HG02884 (cell line): ENCODE measurements at regions not wholly inside any gene's neighbourhood (a gene's known extent, or its start where the extent isn't known, plus 50 kb on each side); places are given as distances from the start of the nearest gene placed in this dataset.
"Not testable (repeated sequence)": the region's sequence is repeated elsewhere in the genome, so short reads cannot be mapped to it uniquely, and the experiment has no call there.

Experiments
- ATAC-seq: cut with Tn5 transposase; IDR thresholded peaks from one replicate; pipeline ENCODE4 v1.9.1; 2021; ENCODE audit warnings: mild to moderate bottlenecking, moderate library complexity; ENCODE audit not compliant: unreplicated experiment

DNA sequence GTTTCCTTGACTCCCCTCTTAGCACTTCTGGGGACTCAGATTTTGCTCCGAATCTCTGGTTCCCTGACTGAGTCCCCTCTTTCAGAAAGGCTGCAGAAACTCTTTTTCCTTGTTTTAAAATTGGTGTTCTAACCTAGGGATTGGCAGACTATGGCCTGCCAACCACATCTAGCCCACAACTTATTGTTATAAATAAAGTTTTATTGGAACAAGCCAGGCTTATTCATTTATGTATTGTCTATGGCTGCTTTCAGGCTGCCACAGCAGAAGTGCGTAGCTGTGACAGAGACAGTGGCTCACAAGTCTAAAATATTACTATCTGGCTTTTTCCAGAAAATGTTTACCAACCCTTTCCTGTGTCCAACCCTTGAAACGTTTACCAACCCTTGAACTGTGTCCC, 81.7 kb downstream of the IER5 start:
- no peak for ATAC-seq

DNA sequence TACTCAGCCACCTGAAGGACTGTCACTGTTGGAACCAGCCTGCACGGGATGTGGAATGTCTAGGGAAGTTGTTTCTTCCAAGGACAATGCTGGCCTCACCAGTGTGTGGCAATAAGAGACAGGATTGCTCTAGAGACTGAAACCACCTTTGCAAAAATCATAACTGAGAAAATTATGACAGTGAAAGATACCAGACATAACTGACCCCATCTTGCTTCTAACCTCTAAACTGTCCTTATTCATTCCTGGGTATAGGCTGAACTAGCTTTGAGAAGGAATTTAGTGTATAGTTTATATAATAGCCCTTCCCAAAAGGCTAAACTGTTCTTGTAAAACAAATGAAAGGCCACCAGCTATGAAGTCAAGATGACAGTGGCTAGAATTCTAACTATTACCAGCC, 83.6 kb downstream of the IER5 start:
- ATAC-seq = no peak

DNA sequence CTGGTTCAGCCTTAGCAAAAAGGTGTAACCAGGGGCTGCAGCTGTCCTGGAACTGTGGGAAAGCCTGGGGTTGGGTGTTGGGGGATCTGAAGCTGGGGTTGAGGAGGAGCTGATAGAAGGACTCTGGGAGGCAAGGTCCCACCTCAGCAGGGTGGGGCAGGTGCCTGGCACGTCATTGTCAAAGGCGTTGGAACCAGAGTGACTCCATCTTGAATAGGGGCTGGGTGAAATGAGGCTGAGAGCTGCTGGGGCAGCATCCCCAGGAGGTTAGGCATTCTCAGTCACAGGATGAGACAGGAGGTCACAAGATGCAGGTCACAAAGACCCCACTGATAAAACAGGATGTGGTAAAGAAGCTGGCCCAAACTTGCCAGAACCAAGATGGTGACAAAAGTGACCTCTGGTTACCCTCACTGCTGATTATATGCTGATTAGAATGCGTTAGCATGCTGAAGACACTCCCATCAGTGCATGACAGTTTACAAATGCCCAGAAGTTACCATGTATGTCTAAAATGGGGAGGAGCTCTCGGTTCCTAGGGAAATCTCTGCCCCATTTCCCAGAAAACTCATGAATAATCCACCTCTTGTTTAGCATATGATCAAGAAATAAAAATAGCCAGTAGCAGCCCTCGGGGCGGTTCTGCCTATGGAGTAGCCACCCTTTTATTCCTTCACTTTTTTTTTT, 85.4 kb downstream of the IER5 start:
- ATAC-seq = no peak

DNA sequence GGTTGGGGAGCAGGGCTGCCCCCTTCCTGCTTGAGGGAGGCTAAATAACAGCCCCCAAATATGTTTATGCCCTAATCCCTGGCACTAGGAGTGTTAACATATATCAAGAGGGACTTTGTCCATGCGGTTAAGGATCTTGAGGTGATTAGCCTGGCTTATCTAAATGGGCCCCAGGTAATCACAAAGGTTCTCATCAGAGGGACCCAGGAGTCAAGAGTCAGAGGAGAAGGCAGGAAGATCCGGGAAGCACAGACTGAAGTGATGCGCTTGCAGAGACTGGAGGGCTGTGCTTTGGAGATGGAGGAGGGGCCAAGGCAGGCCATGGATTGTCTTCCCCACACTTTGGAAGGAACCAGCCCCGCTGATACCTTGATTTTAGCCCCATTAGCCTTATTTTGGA, 86.4 kb downstream of the IER5 start:
- ATAC-seq = no peak

DNA sequence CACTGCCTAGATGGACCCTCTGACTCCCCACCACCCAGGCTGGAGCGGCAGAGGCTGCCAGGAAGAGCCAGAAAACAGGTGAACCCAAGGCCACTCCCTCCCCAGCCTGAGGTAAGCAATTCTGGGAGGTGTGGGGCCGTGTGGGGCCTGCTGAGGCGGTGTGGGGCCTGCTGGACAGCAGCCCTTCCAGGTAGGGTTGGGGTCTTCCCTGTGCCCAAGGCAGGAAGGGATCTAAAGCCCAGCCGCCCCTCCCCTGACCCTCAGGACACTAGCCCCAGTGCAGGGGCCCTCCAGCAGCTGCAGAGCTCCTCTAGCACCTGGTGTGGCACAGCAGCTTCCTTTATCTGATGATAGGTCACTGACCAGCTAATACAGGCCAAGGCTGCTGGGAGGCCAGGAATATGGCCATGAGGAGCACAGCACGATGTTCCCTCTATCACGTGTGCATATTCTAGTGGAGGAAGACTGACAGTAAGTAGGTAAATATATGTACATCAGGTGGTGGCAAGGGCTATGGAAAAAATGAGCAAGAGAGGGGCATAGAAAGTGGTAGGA, 86.9 kb downstream of the IER5 start:
- no peak for ATAC-seq

DNA sequence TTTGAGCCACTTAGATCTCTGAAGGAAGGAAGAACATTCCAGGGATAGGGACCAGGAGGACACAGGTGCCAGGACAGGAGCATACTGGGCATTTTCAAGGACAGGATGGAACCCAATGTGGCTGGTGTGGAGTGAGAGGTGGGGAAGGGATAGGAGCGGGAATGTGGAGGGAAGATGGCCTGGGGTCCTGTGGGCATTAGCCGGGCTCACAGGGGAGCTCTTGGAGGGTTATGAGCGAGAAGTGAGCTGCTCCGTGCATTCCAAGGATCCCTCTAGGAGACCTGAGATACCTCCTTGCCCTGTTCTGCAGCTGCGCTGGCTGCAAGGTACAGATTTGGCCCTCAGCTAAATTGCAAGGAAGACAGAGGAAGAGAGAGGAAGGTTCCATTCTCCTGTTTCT, 87.5 kb downstream of the IER5 start:
- ATAC-seq = no peak

DNA sequence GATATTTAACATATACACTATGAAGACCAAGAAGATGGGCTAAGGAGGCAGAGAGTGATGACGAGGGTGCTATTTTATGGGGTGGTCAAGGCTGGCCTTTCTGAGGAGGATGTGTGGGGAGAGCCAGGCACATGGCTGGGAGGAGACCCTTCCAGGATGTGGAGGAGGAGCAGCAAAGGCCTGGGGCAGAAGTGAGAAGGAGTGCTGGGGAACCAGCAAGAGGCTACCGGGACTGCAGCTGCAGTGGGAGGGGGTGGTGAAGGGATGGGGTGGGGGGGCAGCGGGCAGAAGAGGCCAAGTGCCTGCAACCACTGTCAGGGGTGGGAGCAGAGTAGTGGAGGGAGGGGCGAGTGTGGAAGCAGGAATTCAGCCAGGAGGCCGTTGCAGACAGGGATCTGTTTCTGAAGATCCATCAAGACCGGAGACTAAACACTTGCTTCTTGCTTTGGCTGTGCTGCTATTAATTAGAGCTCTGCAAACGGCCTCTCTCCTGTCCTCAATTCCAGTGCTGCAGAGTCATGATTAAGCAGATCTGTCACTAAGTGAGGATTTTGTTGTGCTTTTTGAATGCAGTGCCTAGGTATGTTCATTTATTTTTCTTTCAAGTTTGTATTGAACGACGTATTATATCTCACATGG, 89.9 kb downstream of the IER5 start:
- ATAC-seq = no peak

DNA sequence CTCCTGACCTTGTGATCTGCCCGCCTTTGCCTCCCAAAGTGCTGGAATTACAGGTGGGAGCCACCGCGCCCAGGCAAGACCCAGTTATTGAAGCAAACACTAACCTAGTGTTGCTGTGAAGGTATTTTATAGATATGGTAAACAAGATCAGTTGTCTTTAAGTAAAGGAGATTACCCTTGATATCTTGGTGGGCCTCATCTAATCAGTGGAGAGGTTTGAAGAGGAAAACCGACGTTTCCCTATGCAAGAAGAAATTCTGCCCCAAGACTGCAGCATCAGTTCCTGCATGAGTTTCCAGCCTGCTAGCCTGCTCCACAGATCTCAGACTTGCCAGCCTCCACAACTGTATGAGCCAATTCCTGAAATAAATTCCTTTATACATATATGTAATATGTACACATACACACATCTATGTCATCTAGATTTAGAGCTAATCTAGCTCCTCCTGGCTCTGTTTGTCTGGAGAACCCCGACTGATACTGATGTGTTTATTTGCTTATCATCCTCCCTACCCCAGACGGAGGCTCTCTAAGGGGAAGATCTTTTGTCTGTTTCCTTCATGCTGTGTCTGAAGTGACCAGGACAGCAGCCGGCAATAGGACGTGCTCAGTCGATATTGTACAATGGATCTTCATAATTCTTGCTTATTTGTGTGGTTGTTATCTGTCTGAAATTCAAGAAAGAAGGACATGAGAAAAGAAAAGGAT, 90.9 kb downstream of the IER5 start:
- ATAC-seq = no peak

DNA sequence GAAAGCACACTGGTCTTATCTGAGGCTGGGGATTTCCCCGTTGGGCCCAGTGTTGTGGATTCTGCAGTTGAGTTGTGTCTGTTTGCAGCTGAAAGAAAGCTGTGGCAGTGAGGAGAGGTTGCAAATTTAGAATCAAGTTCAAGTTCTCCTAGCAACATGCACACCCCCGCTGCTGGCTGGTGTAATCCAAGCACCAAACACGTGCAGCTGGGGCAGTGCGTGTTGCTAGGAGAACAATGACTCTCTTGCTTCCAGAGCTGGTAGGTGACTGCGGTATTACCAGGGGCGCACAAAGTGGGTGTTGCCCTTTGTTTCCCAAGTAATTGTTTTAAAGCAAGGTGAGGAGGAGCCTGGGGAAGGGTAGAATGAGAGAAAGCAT, 91.5 kb downstream of the IER5 start:
- ATAC-seq = no peak

DNA sequence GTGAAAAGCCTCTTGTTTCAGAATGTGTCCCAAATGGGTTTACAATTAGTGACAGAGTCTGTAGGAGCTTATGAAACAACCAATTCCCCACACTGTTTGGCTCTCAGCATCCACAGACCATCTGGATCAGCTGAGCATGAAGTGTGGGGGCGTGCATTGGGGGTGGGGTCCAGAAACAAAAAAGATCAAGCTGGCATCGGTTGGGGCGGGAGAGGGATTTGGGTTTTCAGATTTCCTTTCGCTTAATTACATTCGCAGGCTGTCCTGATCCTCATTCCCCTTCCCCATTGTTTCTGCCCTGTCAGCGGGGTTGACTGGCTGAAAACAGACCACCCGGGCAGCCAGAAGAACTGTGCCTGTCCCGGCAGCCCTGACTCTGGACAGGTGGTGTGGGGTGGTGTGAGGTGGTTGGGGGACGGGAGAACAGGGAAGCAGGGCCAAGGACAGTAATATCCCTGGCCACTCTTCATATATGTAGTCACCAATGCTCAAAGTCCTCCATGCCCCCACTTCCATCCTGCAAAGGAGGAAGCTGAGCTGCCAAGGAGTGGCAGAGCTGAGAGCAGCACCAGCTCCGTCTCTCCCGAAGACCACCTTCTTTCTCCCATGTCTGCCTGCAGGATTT, 92.0 kb downstream of the IER5 start:
- no peak for ATAC-seq

DNA sequence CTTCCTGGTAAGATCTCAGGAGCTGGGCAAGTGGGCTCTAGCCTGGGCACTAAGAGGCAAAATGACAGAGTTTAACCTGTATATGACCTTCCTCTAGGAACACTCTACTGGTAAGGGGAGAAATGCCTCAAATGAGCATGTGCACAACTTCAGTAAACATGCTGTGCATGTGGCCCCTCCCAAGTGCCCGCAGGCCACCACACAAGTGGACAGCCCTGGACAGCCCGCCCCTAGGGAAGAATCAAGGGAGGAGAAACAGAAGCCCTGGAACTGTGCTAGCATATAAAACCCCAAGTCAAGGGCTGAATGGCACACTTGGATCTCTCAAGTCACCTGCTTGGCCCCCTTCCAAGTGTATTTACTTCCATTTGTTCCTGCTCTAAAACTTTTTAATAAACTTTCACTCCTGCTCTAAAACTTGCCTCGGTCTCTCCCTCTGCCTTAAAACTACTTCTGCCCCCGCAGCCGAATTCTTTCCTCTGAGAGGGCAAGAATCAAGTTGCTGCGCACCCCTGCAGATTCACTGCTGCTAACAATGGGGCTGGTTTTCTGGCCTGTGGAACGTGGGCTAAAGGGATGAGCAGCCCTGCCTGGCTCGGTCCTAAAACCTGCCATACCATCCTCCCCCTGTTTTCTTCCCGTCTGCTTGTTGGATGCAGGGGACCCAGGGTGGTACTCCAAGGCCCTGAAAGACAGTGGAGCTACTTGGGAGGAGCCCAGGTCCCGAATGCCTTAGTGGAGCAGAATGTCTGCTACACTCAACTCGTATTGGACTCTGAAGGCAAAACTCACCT, 93.5 kb downstream of the IER5 start:
- ATAC-seq = no peak

DNA sequence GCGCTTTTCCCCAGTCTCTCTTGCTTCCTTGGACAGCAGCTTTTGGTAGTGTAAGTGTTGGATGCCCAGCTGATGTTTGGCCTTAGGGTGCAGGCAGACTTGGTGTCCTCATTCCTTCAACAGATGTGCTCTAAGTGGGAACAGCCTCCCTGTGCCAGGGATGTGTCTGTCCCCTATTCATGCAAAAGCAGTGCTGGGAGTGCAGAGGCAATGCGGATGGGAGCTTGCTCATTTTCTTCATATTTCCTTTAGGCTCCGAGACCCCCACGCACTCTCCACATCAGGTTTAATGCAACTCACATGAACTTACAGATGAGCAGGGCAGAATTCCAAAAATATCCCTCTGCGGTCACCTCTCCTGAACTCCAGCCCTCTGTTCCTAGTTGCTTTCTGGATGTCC, 96.1 kb downstream of the IER5 start:
- no peak for ATAC-seq

DNA sequence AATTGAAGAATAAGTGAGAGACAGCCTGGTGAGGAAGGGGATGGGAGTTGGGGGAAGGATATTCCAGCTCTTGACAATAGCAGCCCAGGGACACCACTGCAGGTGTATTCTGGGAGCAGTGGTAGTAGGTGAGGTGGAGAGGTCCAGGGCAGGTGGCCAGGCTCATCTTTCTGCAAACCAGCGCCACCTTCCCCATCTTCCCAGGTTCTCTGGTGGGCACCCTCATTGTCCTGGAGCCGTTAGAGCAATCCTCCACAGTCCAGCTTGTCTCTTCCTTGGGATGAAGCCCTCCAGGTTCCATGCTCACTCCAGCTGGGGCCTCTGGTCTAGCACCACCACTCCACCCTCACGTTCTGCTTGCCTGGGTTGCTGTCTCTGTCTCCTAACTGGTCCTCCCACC, 97.0 kb downstream of the IER5 start:
- ATAC-seq = no peak

DNA sequence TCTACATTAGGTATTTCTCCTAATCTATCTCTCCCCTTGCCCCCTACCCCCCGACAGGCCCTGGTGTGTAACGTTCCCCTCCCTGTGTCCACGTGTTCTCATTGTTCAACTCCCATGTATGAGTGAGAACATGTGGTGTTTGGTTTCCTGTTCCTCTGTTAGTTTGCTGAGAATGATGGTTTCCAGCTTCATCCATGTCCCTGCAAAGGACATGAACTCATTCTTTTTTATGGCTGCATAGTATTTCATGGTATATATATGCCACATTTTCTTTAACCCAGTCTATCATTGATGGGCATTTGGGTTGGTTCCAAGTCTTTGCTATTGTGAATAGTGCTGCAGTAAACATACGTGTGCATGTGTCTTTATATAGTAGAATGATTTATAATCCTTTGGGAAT, 97.6 kb downstream of the IER5 start:
- not testable (repeated sequence) for ATAC-seq

DNA sequence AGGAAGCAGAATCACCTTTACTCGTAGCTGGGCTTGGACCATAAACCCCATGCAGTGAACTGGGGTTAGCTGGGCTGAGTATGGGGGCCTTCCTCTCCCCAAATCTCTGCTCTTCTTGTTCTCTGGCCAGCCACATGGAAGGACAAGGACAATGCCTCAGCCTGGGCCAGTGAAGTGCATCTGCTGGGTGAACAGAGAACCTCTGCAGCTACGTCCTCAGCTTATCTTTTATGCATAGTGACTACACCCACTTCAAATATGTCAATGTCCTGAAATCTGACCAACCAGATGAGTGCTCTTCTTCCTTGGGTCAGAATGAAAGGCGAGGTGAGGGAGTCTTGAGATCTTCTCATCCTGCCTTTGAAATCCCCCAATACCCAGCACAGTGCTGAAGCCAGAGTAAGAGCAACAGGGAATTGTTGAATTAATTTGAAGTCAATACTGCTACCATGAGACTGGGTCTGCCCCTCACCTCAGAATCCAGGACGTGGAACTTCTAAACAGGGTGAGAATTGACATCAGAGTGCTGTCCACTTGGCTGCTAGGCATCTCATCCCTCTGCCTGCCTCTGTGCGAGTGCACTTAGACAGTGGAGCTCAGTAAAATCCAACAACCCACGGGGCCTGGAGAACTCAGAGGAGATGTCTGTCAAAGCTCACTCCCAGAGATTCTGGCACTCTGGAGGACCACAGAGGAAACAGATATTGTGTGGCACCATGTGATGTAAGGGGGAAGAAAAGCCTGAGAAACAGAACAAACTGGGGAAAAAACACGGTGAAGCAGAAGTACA, 99.0 kb downstream of the IER5 start:
- no peak for ATAC-seq

DNA sequence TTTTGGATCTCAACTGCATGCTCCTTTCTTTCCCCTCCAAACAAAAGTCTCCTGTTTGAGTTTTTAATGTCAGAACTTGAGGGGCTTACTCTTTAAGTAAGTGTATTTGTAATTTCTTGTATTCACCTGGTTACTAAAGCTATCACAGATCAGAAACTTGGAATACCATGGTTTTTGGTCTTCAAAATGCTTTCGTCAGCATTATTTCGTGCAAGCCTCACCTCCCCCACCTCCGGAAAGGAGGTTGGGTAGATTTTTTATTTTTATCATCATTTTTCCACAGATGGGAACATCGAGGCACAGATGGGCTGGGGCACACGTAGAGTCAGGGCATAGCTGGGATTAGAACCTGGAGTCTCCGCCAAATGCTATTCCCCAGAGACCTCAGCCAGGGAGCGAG, 100.7 kb downstream of the IER5 start:
- ATAC-seq = no peak

DNA sequence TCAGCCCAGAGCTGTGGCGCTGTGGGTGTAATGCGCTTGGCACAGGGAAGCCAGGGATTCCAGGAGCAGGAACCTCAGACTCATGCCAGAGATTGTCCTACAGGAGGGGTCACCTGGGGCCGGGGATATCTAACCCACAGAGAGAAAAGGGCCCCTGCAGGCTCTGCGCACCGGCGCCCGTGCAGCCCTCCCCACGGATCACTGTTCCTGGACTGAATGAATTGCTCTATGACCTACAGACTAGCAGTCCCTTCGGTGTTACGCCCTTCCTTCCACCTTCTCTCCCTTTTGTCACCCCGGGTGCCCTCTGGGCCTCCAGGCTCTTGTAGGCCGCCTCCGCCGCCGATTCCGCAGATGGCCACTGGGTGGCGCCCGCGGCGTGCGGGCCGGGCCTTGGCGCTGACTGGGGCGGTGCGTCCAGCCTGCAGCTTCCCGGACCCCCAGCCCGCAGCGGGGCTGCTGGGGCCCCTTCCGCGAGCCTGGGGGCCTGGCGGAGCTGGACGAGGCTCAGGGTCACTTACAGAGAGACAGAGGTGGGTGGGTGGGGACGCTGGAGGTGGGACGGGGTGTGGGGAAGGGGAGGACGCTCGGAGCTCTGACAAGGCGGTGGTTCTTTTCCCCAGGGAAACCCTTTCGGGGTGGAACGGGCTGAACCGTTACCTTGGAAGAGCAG, 101.3 kb downstream of the IER5 start:
- peak; percentile 60 for ATAC-seq

DNA sequence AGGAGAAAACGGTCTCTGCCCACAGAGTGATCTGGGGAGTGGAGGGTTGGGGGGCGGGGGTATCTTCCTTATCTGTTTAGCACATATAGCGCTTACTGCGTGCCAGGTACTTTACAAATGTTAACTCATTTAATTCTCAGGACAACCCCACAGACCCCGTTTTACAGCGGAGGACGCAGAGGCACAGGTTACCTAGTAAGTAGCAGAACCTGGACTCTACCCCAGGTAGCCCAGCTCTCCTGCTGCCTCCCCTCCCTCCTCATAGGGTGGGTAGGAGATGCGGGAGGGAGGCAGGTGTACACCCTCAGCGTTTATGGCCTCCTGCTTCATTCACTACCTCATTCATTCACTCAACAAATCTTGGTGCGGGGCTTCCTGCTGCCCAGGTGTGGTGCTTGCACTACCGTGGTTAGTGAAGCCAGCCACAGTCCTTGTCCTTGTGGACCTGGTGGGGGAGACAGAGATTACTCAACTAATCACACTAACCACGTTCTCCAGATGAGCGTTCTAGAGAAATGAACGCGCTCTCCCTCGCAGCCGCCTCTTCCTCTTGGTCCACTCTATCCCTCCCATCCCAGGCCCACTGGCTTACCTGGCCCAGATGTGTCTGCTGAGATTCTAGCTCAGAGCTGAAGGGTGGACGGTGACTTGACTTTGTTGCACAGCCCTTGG, 102.0 kb downstream of the IER5 start:
- no peak for ATAC-seq

DNA sequence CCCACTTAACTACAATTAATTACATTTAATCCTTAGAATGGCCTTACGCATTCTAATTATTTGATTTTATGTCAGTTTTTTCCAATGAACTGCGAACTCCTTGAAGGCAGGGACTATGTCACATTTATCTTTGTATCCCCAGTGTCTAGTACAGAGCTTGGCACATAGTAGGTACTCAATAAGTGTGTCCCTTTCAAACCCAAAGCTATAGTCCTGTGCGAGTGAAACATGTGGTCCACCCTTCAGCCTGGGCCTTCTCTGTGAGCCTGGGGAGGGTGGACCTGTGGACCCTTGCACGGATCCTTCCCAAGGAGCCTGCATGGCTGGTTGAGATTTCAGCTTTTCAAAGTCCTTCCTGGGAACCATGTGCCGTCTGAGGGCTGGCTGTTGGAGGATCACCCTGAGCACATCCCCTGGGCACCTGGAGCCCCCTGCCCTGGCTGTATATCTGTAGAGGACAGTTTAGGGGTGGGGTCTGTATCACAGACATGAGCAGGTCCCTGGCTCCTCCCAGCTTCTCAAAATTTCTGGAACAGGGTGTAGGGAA, 103.1 kb downstream of the IER5 start:
- no peak for ATAC-seq
